ENCODE measurements at regions not wholly inside any gene's neighbourhood (a gene's known extent, or its start where the extent isn't known, plus 50 kb on each side); places are given as distances from the start of the nearest gene placed in this dataset.

DNA sequence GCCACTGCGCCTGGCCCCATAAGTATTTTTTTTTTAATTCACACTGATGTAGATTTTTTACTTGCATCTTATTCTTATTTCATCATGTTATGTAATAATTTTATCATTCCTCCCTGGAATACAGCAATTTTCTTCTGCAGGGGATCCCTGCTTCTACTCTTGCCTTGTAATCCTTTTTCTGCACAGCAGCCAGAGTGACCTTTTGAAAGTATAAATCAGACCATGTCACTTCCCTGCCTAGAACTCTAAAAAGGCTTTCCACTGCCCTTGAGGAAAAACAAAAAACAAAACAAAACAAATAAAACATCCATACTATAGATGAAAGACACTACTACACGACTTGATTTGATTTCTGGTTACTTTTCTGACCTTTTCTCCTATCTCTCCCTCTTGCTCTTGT lies 1334.7 kb downstream of the REEP3 start:
- Histone ChIP-seq H3K27me3 (ENCODE audit: control insufficient read depth, insufficient read depth, low read length) (no peaks in the 10 kb centered on the region), H3K36me3 (ENCODE audit: control insufficient read depth, insufficient read depth, low read length) (no peaks in the 10 kb centered on the region), H3K4me3 (ENCODE audit: low read depth, low read length) (no peak overlapping the region)
- TF ChIP-seq, protein P1, sequence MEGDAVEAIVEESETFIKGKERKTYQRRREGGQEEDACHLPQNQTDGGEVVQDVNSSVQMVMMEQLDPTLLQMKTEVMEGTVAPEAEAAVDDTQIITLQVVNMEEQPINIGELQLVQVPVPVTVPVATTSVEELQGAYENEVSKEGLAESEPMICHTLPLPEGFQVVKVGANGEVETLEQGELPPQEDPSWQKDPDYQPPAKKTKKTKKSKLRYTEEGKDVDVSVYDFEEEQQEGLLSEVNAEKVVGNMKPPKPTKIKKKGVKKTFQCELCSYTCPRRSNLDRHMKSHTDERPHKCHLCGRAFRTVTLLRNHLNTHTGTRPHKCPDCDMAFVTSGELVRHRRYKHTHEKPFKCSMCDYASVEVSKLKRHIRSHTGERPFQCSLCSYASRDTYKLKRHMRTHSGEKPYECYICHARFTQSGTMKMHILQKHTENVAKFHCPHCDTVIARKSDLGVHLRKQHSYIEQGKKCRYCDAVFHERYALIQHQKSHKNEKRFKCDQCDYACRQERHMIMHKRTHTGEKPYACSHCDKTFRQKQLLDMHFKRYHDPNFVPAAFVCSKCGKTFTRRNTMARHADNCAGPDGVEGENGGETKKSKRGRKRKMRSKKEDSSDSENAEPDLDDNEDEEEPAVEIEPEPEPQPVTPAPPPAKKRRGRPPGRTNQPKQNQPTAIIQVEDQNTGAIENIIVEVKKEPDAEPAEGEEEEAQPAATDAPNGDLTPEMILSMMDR (IDR thresholded peaks at IDR 0.05; ENCODE audit: insufficient read depth, low read length, severe bottlenecking) = no peak
- no peak for DNase-seq (ENCODE audit: low read depth)
- no peak for FAIRE-seq

DNA sequence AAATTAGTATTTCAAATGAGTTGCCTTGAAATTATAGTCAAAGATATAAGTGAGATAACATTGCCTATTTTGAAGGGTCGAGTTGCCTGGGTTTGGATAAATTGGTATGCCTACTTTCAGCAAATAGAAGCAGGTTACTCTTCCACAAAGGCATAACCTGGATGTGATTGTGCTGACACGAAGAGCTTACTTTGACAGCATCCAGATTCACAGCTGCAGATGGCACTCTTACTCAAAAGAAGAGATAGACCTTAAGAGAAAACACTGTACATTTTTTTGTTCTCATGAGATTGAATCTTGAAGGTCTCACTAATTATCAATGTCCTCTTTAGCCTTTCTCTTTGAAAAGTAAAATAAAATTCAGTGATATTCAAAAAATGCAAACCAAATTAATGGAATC lies 1338.7 kb downstream of the REEP3 start:
- FAIRE-seq = no peak

DNA sequence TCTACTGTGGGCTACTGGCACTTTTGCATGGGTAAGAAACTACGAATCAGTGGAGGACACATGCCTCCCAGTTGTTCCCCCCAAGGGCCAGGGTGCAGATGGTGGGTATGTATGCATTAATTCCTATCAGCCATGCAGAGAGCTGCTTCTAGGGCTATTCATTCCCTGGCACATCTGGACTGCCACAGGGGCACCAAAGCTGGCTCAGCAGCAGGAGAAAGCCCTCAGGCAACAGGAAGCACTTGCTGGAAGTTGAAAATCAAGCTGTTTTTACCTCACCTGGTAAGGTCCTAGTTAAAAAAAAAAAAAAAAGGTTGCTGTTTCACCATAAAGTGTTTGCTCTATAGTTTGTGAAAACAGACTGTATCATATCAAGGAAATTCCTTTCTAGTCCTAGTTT lies 1342.6 kb downstream of the REEP3 start:
- H3K4me3 ChIP-seq (ENCODE audit: low read depth, low read length) = no peak overlapping the region
- H3K36me3 ChIP-seq (ENCODE audit: control insufficient read depth, insufficient read depth, low read length) = no peaks in the 10 kb centered on the region
- peak; percentile 8 for DNase-seq (ENCODE audit: low read depth)
- H3K27me3 ChIP-seq (ENCODE audit: control insufficient read depth, insufficient read depth, low read length) = no peaks in the 10 kb centered on the region
- no peak for FAIRE-seq
- TF ChIP-seq, protein P1 (IDR thresholded peaks at IDR 0.05; ENCODE audit: insufficient read depth, low read length, severe bottlenecking) = no peak

More for the DNA sequence above, 1338.7 kb downstream of the REEP3 start:
- Histone ChIP-seq H3K27me3 (ENCODE audit: control insufficient read depth, insufficient read depth, low read length) (no peaks in the 10 kb centered on the region), H3K36me3 (ENCODE audit: control insufficient read depth, insufficient read depth, low read length) (no peaks in the 10 kb centered on the region), H3K4me3 (ENCODE audit: low read depth, low read length) (no peak overlapping the region)
- TF ChIP-seq, protein P1 (IDR thresholded peaks at IDR 0.05; ENCODE audit: insufficient read depth, low read length, severe bottlenecking) = no peak
- no peak for DNase-seq (ENCODE audit: low read depth)

DNA sequence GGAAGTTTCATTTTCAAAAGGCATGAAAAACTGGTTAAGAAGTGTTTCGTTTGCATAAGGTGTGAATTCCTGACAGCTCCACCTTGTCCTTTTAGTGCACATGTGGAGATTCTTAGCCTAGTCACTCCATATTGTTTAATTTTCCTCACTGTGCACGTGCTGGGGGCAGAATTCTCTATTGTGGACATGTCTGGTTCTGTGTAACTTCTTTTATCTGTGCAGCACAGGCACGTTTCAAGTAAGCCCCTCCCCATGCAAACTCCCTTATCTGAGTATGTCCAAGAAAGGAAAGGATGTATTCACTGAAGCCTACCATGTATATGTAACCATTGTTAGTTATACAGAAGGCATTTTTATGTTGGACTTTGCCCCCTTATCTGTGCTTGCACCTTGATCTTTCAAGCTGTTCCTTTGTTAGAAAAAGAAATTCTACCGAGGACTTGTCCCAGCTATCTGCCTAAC lies 1346.3 kb downstream of the REEP3 start:
- TF ChIP-seq, protein P1 (IDR thresholded peaks at IDR 0.05; ENCODE audit: insufficient read depth, low read length, severe bottlenecking) = no peak

DNA sequence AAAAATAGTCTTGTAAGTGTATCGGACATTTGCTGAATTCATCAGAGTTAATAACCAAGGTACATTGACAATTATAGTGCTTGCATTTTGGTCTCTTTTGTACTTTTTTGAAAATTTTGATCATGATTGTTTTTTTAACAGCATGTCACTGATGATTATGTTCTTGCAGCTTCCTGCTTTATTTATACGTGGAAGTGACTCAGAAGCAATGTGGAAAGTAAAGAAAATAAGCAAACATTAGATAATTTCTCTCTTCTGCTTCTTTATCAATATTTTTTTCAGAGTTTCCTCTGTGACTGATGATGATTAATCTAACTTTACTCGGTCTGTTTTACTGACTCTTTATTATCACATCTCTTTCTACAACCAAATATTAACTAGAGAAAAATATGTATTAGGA lies 1351.9 kb downstream of the REEP3 start:
- Histone ChIP-seq H3K4me3 (ENCODE audit: low read depth, low read length) (no peak overlapping the region), H3K27me3 (ENCODE audit: control insufficient read depth, insufficient read depth, low read length) (no peaks in the 10 kb centered on the region), H3K36me3 (ENCODE audit: control insufficient read depth, insufficient read depth, low read length) (no peaks in the 10 kb centered on the region)
- TF ChIP-seq, protein P1 (IDR thresholded peaks at IDR 0.05; ENCODE audit: insufficient read depth, low read length, severe bottlenecking) = no peak
- DNase-seq (ENCODE audit: low read depth) = no peak
- no peak for FAIRE-seq

More for the DNA sequence above, 1346.3 kb downstream of the REEP3 start:
- Histone ChIP-seq H3K4me3 (ENCODE audit: low read depth, low read length) (no peak overlapping the region), H3K27me3 (ENCODE audit: control insufficient read depth, insufficient read depth, low read length) (no peaks in the 10 kb centered on the region), H3K36me3 (ENCODE audit: control insufficient read depth, insufficient read depth, low read length) (no peaks in the 10 kb centered on the region)
- DNase-seq (ENCODE audit: low read depth) = no peak
- FAIRE-seq = no peak

DNA sequence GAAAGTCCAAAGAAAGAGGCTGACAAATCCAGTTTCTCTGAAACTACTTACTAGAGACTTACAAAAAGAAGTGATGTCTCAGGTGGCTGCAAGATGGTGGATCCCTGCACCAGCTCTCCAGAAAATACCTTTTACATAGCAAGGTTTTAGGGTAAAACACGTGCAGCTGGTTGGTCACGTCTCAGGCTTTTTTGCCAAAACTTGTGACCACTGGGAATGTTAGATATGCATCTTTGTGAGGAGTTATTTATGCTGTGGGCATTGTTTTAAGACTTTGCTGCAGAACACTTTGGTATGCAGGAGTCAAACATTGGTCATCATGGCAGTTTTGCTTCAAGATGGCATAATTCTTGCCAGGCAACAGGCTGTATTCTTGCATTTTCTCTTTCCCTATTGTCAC lies 1352.8 kb downstream of the REEP3 start:
- Histone ChIP-seq H3K4me3 (ENCODE audit: low read depth, low read length) (no peak overlapping the region), H3K36me3 (ENCODE audit: control insufficient read depth, insufficient read depth, low read length) (no peaks in the 10 kb centered on the region), H3K27me3 (ENCODE audit: control insufficient read depth, insufficient read depth, low read length) (no peaks in the 10 kb centered on the region)
- DNase-seq (ENCODE audit: low read depth) (no peak), FAIRE-seq (no peak)
- TF ChIP-seq, protein P1 (IDR thresholded peaks at IDR 0.05; ENCODE audit: insufficient read depth, low read length, severe bottlenecking) = no peak

Measured in bronchial epithelial cell (primary cell).